DND-41 (cell line): ENCODE measurements at regions not wholly inside any gene's neighbourhood (a gene's known extent, or its start where the extent isn't known, plus 50 kb on each side); places are given as distances from the start of the nearest gene placed in this dataset.

Experiments used
- ATAC-seq: fragments of 200-7000 bp; cut with Tn5 transposase; 3 replicates; pipeline ENCODE4 v1.9.1; 2021; ENCODE audit warnings: low read depth; ENCODE audit not compliant: insufficient read depth
- DNase-seq: peaks from one replicate; pipeline ENCODE4 v3.0.0-alpha.2; 2020
- H2AFZ ChIP-seq: 2 replicates; pipeline ENCODE4 v1.6.0; 2012; ENCODE audit warnings: low read depth, low read length
- H3K27ac ChIP-seq: 2 replicates; pipeline ENCODE4 v1.5.1; 2012; ENCODE audit warnings: low read length, inconsistent platforms
- H3K27me3 ChIP-seq: fragments of 200-600 bp; sonication (generic); 2 replicates; pipeline ENCODE4 v1.6.0; 2012; ENCODE audit warnings: low read length, mild to moderate bottlenecking, inconsistent platforms; ENCODE audit not compliant: insufficient read depth, poor library complexity
- H3K36me3 ChIP-seq: 2 replicates; pipeline ENCODE4 v1.5.1; 2012; ENCODE audit warnings: low read length, inconsistent platforms; ENCODE audit not compliant: insufficient read depth
- H3K4me1 ChIP-seq: 2 replicates; pipeline ENCODE4 v1.5.1; 2012; ENCODE audit warnings: mild to moderate bottlenecking, low read length; ENCODE audit not compliant: insufficient read depth
- H3K4me2 ChIP-seq: 2 replicates; pipeline ENCODE4 v1.6.0; 2012; ENCODE audit warnings: mild to moderate bottlenecking, moderate library complexity, low read length, inconsistent platforms; ENCODE audit not compliant: insufficient read depth
- H3K4me3 ChIP-seq, 2 experiments: fragments of 200-600 bp in 1 of 2; shearing (Covaris generic) in 1 of 2; 2 replicates each; pipeline ENCODE4 v1.5.1; 2012 to 2016; ENCODE audit warnings: inconsistent platforms in 2 of 2, low read length in 2 of 2, mild to moderate bottlenecking in 2 of 2, low read depth in 1 of 2, moderate library complexity in 1 of 2
- H3K79me2 ChIP-seq: 2 replicates; pipeline ENCODE4 v1.6.0; 2012; ENCODE audit warnings: low read length, inconsistent platforms; ENCODE audit not compliant: insufficient read depth
- H3K9ac ChIP-seq: 2 replicates; pipeline ENCODE4 v1.6.0; 2012; ENCODE audit warnings: low read depth, mild to moderate bottlenecking, inconsistent platforms, low read length, moderate library complexity
- H3K9me3 ChIP-seq: 2 replicates; pipeline ENCODE4 v1.5.1; 2012; ENCODE audit warnings: low read length, moderate library complexity, mild to moderate bottlenecking, inconsistent platforms; ENCODE audit not compliant: insufficient read depth, severe bottlenecking
- H4K20me1 ChIP-seq: 2 replicates; pipeline ENCODE4 v1.6.0; 2012; ENCODE audit warnings: low read length; ENCODE audit not compliant: insufficient read depth
- EZH2 ChIP-seq: IDR thresholded peaks from 3 replicates; pipeline ENCODE4 v1.6.1; 2012; ENCODE audit warnings: borderline replicate concordance, low read depth, mild to moderate bottlenecking, moderate library complexity, low read length, inconsistent platforms; ENCODE audit not compliant: severe bottlenecking
- TF ChIP-seq, protein P1 (sequence below): IDR thresholded peaks from 2 replicates; pipeline ENCODE4 v1.5.1; 2012; ENCODE audit warnings: borderline replicate concordance, low read length, moderate library complexity, mild to moderate bottlenecking; ENCODE audit not compliant: poor library complexity, severe bottlenecking; ENCODE audit errors: extremely low read depth

DNA sequence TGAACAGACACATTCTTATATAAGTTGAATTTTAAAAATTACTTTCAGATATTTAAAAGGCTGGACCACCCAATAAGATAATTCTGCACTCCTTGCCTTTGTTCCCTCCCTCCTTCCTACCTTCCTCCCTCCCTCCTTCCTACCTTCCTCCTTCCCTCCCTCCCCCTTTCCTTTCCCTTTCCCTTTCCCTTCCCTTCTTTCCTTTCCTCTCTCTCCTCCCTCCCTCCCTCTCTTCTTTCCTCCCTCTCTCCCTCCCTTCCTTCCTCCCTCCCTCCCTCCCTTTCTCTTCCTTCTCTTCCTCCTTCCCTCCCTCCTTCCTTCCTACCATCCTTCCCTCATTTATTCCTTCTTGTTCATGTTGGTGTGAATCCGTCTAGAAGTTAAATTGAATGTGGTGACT is 93.0 kb downstream of the ATP6V1G3 start:
- TF ChIP-seq, protein P1, sequence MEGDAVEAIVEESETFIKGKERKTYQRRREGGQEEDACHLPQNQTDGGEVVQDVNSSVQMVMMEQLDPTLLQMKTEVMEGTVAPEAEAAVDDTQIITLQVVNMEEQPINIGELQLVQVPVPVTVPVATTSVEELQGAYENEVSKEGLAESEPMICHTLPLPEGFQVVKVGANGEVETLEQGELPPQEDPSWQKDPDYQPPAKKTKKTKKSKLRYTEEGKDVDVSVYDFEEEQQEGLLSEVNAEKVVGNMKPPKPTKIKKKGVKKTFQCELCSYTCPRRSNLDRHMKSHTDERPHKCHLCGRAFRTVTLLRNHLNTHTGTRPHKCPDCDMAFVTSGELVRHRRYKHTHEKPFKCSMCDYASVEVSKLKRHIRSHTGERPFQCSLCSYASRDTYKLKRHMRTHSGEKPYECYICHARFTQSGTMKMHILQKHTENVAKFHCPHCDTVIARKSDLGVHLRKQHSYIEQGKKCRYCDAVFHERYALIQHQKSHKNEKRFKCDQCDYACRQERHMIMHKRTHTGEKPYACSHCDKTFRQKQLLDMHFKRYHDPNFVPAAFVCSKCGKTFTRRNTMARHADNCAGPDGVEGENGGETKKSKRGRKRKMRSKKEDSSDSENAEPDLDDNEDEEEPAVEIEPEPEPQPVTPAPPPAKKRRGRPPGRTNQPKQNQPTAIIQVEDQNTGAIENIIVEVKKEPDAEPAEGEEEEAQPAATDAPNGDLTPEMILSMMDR: no peak
- TF ChIP-seq EZH2: no peak
- no peaks in the 10 kb centered on the region for H3K27me3 ChIP-seq
- no peak overlapping the region for H3K4me3 ChIP-seq
- no peaks in the 10 kb centered on the region for H3K79me2 ChIP-seq
- no peak overlapping the region for H3K9ac ChIP-seq
- H3K27ac ChIP-seq: no peak overlapping the region
- no peak overlapping the region for H3K4me2 ChIP-seq
- H3K36me3 ChIP-seq: no peaks in the 10 kb centered on the region
- no peak overlapping the region for H2AFZ ChIP-seq
- peaks cover 4% of the 10 kb centered on the region for H3K4me1 ChIP-seq
- no peaks in the 10 kb centered on the region for H4K20me1 ChIP-seq
- DNase-seq: no peak
- ATAC-seq: no peak
- no peaks in the 10 kb centered on the region for H3K9me3 ChIP-seq

DNA sequence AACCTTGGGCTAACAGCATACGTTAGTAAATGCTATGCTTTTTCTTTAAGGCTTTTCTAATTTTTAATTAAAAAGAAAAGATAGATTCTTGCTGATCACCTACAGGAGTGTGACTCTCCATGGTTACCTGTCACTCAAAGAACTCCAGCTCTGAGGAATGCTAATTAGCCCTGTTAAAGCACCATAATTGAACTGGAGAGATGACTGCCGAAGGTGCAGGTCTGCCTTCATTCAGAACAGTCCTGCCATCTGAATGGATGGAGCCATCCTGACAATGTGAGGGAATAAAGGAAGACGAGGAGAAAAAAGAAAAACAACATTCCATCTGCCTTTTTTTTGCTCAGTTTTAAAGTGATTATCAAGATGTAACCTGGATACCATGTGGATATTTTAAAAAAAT is 94.6 kb downstream of the ATP6V1G3 start:
- H3K27ac ChIP-seq: no peak overlapping the region
- H3K9ac ChIP-seq: no peak overlapping the region

DNA sequence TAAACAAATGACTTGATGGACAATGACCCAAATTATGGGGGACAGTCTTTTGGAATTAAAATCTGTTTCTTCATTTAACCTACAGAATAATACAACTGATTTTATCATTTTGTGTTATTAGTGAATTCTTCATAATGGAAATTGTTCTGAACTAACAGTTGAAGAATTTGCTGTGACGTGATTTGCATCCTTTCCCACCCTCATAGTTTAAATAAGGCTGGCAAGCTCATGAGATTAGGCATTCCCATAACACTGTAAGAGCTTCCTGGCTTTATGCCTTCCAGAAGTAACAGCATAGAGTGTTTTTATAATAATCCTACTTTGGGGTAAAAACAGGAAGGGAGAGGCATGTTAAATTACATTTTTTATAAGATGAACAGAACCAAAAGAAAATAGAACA is 95.7 kb downstream of the ATP6V1G3 start:
- Histone ChIP-seq H3K4me1 (peaks cover 4% of the 10 kb centered on the region), H3K36me3 (no peaks in the 10 kb centered on the region), H2AFZ (no peak overlapping the region), H3K9me3 (no peaks in the 10 kb centered on the region), H3K79me2 (no peaks in the 10 kb centered on the region), H3K4me3 (no peak overlapping the region), H4K20me1 (no peaks in the 10 kb centered on the region), H3K27ac (no peak overlapping the region), H3K27me3 (no peaks in the 10 kb centered on the region), H3K9ac (no peak overlapping the region), H3K4me2 (no peak overlapping the region)
- TF ChIP-seq EZH2: no peak
- TF ChIP-seq, protein P1: no peak
- ATAC-seq (no peak), DNase-seq (no peak)

More for the DNA sequence above, 94.6 kb downstream of the ATP6V1G3 start:
- Histone ChIP-seq H3K4me1 (peaks cover 4% of the 10 kb centered on the region), H3K9me3 (no peaks in the 10 kb centered on the region), H4K20me1 (no peaks in the 10 kb centered on the region), H2AFZ (no peak overlapping the region), H3K79me2 (no peaks in the 10 kb centered on the region), H3K27me3 (no peaks in the 10 kb centered on the region), H3K4me3 (no peak overlapping the region), H3K4me2 (no peak overlapping the region), H3K36me3 (no peaks in the 10 kb centered on the region)
- DNase-seq (no peak), ATAC-seq (no peak)
- TF ChIP-seq, protein P1: no peak
- TF ChIP-seq EZH2: no peak
